ENCODE measurements at regions not wholly inside any gene's neighbourhood (a gene's known extent, or its start where the extent isn't known, plus 50 kb on each side); places are given as distances from the start of the nearest gene placed in this dataset.
A peak's percentile ranks its signal among the peaks of the same experiment; 100 is the strongest.

DNA sequence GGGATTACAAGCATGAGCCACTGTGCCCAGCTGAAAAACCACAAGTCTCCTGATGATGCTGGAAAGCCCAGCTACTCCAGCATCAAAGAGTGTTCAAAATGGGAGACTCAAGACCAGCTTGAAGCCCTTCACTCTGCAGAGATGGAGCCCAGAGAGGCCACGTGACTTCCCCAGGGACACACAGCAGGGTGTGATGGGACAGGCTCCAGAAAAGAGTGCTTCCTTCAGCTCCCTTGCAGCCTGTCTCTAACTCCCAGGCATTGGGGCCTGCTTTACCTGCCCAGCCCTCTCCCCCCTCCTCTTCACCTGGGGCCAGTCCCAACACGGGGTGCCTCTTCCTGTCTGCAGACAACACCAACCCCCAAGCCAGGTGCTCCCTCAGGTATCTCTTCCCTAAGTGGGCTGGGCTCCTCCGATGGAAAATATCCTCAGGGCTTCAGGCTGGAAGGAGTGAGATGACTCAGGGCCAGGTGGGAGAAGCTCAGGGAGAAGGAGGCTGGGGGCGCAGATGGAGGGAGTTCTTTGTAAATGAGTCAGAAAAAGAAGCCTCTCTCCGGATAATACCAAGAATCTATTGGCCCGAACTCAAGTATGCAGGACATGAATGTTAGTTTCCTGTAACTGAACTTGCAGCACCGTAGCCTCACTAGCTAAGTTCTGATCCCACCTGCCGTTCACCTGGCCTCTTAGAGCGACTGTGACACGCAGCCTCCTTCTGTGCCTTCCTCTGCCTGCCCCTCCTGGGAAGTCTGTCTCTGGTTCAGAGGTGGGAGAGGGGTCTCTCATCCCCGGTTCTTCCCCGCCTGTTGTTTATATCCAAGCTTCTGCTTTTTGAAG lies 326.6 kb downstream of the MN1 start:
- H2BK120ac ChIP-seq (ENCODE audit: low read depth, low read length, poor library complexity, severe bottlenecking), result no peak overlapping the region
- H3K14ac ChIP-seq (ENCODE audit: insufficient read depth, low read length), result peak overlapping the region; percentile 50; the same call in 1 of the 2 replicates
- Mint-ChIP-seq H3K4me1 (peaks cover 35 to 53% of the 10 kb centered on the region in 2 experiments), H3K36me3 (ENCODE audit: insufficient read depth in 1 of 3, low read depth in 3 of 3) (peaks cover 0 to 4% (median 0%) of the 10 kb centered on the region in 3 experiments; a peak in 3 of 7 replicates), H3K27me3 (ENCODE audit: low read depth) (peaks cover 26% of the 10 kb centered on the region), H3K9me3 (peaks cover 0 to 3% of the 10 kb centered on the region in 2 experiments; a peak in 1 of 5 replicates), H3K4me3 (0 out of 5 replicates have a peak overlapping the region, but pooled peaks of 1 of the 2 experiments have one; percentile 5), H3K27ac (peak overlapping the region in 2 of 3 experiments; percentile 31 to 90; a peak in 4 of 7 replicates)
- peak overlapping the region; percentile 21 for H3K4me2 ChIP-seq (ENCODE audit: insufficient read depth, insufficient read length, low read length)
- no peaks in the 10 kb centered on the region for H3K9me3 ChIP-seq (ENCODE audit: control insufficient read depth, low read depth, low read length)
- no peak overlapping the region for H4K91ac ChIP-seq (ENCODE audit: insufficient read length, low read depth, low read length)
- no peaks in the 10 kb centered on the region for H4K20me1 ChIP-seq (ENCODE audit: control insufficient read depth, insufficient read depth, insufficient read length)
- no peak overlapping the region for H4K8ac ChIP-seq (replicated peaks; ENCODE audit: insufficient read length, low read depth, low read length)
- no peak overlapping the region for H2BK15ac ChIP-seq (ENCODE audit: low read depth, low read length)
- no peaks in the 10 kb centered on the region for H3K27me3 ChIP-seq (ENCODE audit: insufficient read depth, low read length)
- no peak overlapping the region for H2BK5ac ChIP-seq (ENCODE audit: insufficient read length, low read length)
- H3K23me2 ChIP-seq (ENCODE audit: insufficient read length, low read depth, low read length, poor library complexity, severe bottlenecking), result no peaks in the 10 kb centered on the region
- H2BK20ac ChIP-seq (ENCODE audit: low read depth, low read length, poor library complexity, severe bottlenecking), result no peak overlapping the region
- no peak overlapping the region for H2BK12ac ChIP-seq (ENCODE audit: insufficient read length, low read depth, low read length)
- H3K79me2 ChIP-seq (ENCODE audit: insufficient read depth, low read length), result no peaks in the 10 kb centered on the region
- no peaks in the 10 kb centered on the region for H3K79me1 ChIP-seq (ENCODE audit: insufficient read depth, low read depth, low read length, poor library complexity, severe bottlenecking)
- DNase-seq, result peak; percentile 95
- H3K27ac ChIP-seq (ENCODE audit: insufficient read length, low read depth, low read length), result peak overlapping the region; percentile 41
- no peak overlapping the region for H3K9ac ChIP-seq (ENCODE audit: extremely low read depth, insufficient read length, low read length)
- H2AK5ac ChIP-seq (ENCODE audit: insufficient read length, low read length), result no peak overlapping the region
- no peak overlapping the region for H3K4ac ChIP-seq (ENCODE audit: low read depth, low read length)
- no peak overlapping the region for H4K5ac ChIP-seq (ENCODE audit: insufficient read length, low read depth, low read length)
- no peak overlapping the region for H3K56ac ChIP-seq (ENCODE audit: insufficient read length, low read depth, low read length)
- WGBS (ENCODE audit: extremely low coverage, insufficient read length, low lambda C conversion rate), result no CpG with 5 or more reads among the region's 12 CpGs
- H3K23ac ChIP-seq (ENCODE audit: insufficient read length, low read depth, low read length), result no peak overlapping the region
- H3T11ph ChIP-seq (ENCODE audit: low read length), result no peak overlapping the region
- TF ChIP-seq, protein P1, sequence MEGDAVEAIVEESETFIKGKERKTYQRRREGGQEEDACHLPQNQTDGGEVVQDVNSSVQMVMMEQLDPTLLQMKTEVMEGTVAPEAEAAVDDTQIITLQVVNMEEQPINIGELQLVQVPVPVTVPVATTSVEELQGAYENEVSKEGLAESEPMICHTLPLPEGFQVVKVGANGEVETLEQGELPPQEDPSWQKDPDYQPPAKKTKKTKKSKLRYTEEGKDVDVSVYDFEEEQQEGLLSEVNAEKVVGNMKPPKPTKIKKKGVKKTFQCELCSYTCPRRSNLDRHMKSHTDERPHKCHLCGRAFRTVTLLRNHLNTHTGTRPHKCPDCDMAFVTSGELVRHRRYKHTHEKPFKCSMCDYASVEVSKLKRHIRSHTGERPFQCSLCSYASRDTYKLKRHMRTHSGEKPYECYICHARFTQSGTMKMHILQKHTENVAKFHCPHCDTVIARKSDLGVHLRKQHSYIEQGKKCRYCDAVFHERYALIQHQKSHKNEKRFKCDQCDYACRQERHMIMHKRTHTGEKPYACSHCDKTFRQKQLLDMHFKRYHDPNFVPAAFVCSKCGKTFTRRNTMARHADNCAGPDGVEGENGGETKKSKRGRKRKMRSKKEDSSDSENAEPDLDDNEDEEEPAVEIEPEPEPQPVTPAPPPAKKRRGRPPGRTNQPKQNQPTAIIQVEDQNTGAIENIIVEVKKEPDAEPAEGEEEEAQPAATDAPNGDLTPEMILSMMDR (conservative IDR thresholded peaks at IDR 0.05), result no peak
- no peak overlapping the region for H3K18ac ChIP-seq (ENCODE audit: insufficient read length, low read depth, low read length)
- peaks cover 12% of the 10 kb centered on the region; the same call in 1 of the 2 replicates for H3K4me1 ChIP-seq (ENCODE audit: insufficient read depth, low read length)
- H2AFZ ChIP-seq (ENCODE audit: low read length), result no peak overlapping the region
